B cell (primary cell): ENCODE measurements at regions not wholly inside any gene's neighbourhood (a gene's known extent, or its start where the extent isn't known, plus 50 kb on each side); places are given as distances from the start of the nearest gene placed in this dataset.

ENCODE experiments used
- ATAC-seq: fragments of 200-7000 bp; cut with Tn5 transposase; one replicate; pipeline ENCODE4 v1.10.0; 2021; ENCODE audit warnings: low read depth, mild to moderate bottlenecking, moderate number of reproducible peaks, moderate library complexity
- CTCF ChIA-PET: fragments of 350-600 bp; sonication (Branson Sonifier 250); formaldehyde crosslinking; loops from one replicate; lab custom pipeline; 2021; ENCODE audit warnings: antibody characterized with exemption, inconsistent platforms; lab: Charles Lee
- POLR2A ChIA-PET: fragments of 350-600 bp; sonication (Branson Sonifier 250); formaldehyde crosslinking; loops from one replicate; lab custom pipeline; 2021; ENCODE audit warnings: antibody characterized with exemption; lab: Charles Lee
- DNase-seq: peaks from one replicate; pipeline ENCODE4 v3.0.0; 2013
- H2AFZ ChIP-seq: 2 replicates; pipeline ENCODE4 v1.6.1; 2012; ENCODE audit warnings: mild to moderate bottlenecking, low read depth, low read length; ENCODE audit not compliant: insufficient read depth, poor library complexity, severe bottlenecking
- H3K27ac ChIP-seq, 2 donors: 1 replicate in 1 of 2; 2 replicates in 1 of 2; pipeline ENCODE4 v1.5.1; 2012 to 2013; ENCODE audit warnings: low read length in 2 of 2, mild to moderate bottlenecking in 2 of 2, moderate library complexity in 1 of 2
- H3K27me3 ChIP-seq, 4 experiments: fragments of 200-600 bp in 1 of 4; sonication (generic) in 1 of 4; replicated peaks in 1 of 4; 1 replicate in 2 of 4; 2 replicates in 2 of 4; pipeline versions ENCODE4 v1.6.1 to v1.7.0; 2013 to 2016; ENCODE audit warnings: low read length in 3 of 4, mild to moderate bottlenecking in 2 of 4, mixed read lengths in 1 of 4, moderate library complexity in 1 of 4; ENCODE audit not compliant: insufficient read depth in 4 of 4, control insufficient read depth in 3 of 4; ENCODE audit errors: control extremely low read depth in 1 of 4
- H3K36me3 ChIP-seq, 2 experiments: replicated peaks in 1 of 2; 1 replicate in 1 of 2; 2 replicates in 1 of 2; pipeline versions ENCODE4 v1.6.1 to v1.7.1; 2013; ENCODE audit warnings: low read length in 1 of 2; ENCODE audit not compliant: insufficient read depth in 2 of 2, control insufficient read depth in 1 of 2; ENCODE audit errors: control extremely low read depth in 1 of 2, extremely low read depth in 1 of 2
- H3K4me1 ChIP-seq, 2 donors: fragments of 200-600 bp in 1 of 2; sonication (generic) in 1 of 2; 1 replicate in 1 of 2; 2 replicates in 1 of 2; pipeline versions ENCODE4 v1.5.1 to v1.6.1; 2013 to 2017; ENCODE audit warnings: low read length in 2 of 2; ENCODE audit not compliant: control insufficient read depth in 2 of 2, insufficient read depth in 2 of 2
- H3K4me2 ChIP-seq: replicated peaks from 2 replicates; pipeline ENCODE3; 2012; ENCODE audit warnings: mild to moderate bottlenecking, low read depth, low read length; ENCODE audit not compliant: poor library complexity, severe bottlenecking
- H3K4me3 ChIP-seq, 5 experiments: fragments of 200-600 bp in 1 of 5; sonication (generic) in 1 of 5; 1 replicate in 3 of 5; 2 replicates in 2 of 5; pipeline versions ENCODE4 v1.5.1 to v1.7.0; 2011 to 2016; ENCODE audit warnings: low read length in 4 of 5, mild to moderate bottlenecking in 4 of 5, low read depth in 2 of 5, control low read depth in 1 of 5, moderate library complexity in 1 of 5; ENCODE audit not compliant: insufficient read depth in 1 of 5; ENCODE audit errors: control extremely low read depth in 1 of 5, extremely low read depth in 1 of 5
- H3K79me2 ChIP-seq: fragments of 200-600 bp; sonication (generic); one replicate; pipeline ENCODE4 v1.6.0; 2016; ENCODE audit warnings: low read length; ENCODE audit not compliant: control insufficient read depth, insufficient read depth
- H3K9ac ChIP-seq: fragments of 200-600 bp; sonication (generic); 2 replicates; pipeline ENCODE4 v1.6.1; 2017; ENCODE audit warnings: mild to moderate bottlenecking, low read length, moderate library complexity
- H3K9me3 ChIP-seq, 3 donors: one replicate each; pipeline versions ENCODE4 v1.6.1 to v1.7.1; 2013; ENCODE audit warnings: low read length in 2 of 3; ENCODE audit not compliant: control insufficient read depth in 2 of 3, insufficient read depth in 1 of 3; ENCODE audit errors: control extremely low read depth in 1 of 3
- H4K20me1 ChIP-seq: 2 replicates; pipeline ENCODE4 v1.6.0; 2012; ENCODE audit warnings: mild to moderate bottlenecking, low read length; ENCODE audit not compliant: insufficient read depth, control insufficient read depth, poor library complexity, severe bottlenecking
- H3K27ac Mint-ChIP-seq: one replicate; pipeline ENCODE4 v1.8.0; 2021; ENCODE audit warnings: mixed read lengths
- H3K27me3 Mint-ChIP-seq: one replicate; pipeline ENCODE4 v1.8.0; 2021; ENCODE audit warnings: mixed read lengths
- H3K4me1 Mint-ChIP-seq: one replicate; pipeline ENCODE4 v1.8.0; 2021; ENCODE audit warnings: mixed read lengths
- H3K4me3 Mint-ChIP-seq: one replicate; pipeline ENCODE4 v1.8.0; 2021; ENCODE audit warnings: mixed read lengths
- H3K9me3 Mint-ChIP-seq: one replicate; pipeline ENCODE4 v1.8.0; 2022; ENCODE audit warnings: mixed read lengths; ENCODE audit not compliant: insufficient read depth
- EZH2 ChIP-seq: IDR thresholded peaks from 2 replicates; pipeline ENCODE4 v1.6.1; 2012; ENCODE audit warnings: borderline replicate concordance, low read depth, mild to moderate bottlenecking, moderate library complexity, low read length; ENCODE audit not compliant: insufficient read depth, poor library complexity, severe bottlenecking
- WGBS: methylation state at CpG from one replicate; pipeline ENCODE4 v1.1.5; 2013; ENCODE audit warnings: missing lambda C conversion rate; ENCODE audit not compliant: insufficient coverage; 5-methylcytosine and 5-hydroxymethylcytosine counted together
- intact Hi-C: fragments of 100-400 bp; cut with micrococcal nuclease; formaldehyde crosslinking; loops from one replicate; pipeline ENCODE4 v1.10.0; 2022
- TF ChIP-seq, protein P1 (sequence below): fragments of 200-600 bp; IDR thresholded peaks from one replicate; pipeline ENCODE4 v1.8.0; 2022; ENCODE audit warnings: antibody characterized with exemption, mild to moderate bottlenecking

DNA sequence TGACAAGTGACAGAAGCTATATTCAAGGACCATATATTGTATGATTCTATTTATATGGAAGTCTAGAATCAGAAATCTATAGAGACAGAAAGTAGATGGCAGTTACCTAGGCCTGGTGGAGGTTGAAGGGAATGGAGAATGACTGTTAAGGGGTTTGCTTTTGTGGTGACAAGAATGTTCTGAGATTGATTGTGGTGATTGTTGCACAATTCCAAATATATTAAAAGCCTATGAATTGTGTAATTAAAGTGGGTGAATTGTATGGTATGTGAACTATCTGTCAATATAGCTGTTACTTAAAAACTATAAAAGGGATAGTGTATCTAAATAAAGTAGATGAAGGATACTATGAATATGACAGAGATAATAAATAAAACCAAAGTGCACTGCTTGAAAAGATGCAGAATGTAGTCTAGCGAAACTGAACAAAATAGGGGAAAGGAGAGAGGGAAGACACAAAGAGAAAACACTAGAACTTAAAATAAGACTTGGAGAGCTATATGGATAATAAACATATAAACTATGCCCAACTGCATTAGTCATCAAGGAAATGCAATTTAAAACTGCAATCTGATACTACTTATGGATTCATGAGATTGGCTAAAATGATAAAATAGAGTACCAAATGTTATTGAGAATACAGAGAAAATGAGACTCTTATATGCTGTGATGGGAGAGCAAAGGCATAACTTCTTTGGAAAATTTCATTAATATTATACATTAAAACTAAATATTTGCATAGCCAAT, 82.1 kb upstream of the BANK1 start:
- no peak for ATAC-seq
- Histone ChIP-seq H3K27ac (no peak overlapping the region), H3K4me2 (no peak overlapping the region), H3K4me1 (no peaks in the 10 kb centered on the region), H4K20me1 (no peaks in the 10 kb centered on the region), H3K9ac (no peak overlapping the region), H3K4me3 (no peak overlapping the region), H3K27me3 (no peaks in the 10 kb centered on the region), H2AFZ (no peak overlapping the region), H3K36me3 (no peaks in the 10 kb centered on the region), H3K9me3 (peaks cover 0 to 10% (median 5%) of the 10 kb centered on the region in 3 donors), H3K79me2 (no peaks in the 10 kb centered on the region)
- intact Hi-C loops: loop anchor here (2.0 kb wide), 1 partner anchor 14 kb away; no protein-coding TSS in a partner anchor
- TF ChIP-seq, protein P1, sequence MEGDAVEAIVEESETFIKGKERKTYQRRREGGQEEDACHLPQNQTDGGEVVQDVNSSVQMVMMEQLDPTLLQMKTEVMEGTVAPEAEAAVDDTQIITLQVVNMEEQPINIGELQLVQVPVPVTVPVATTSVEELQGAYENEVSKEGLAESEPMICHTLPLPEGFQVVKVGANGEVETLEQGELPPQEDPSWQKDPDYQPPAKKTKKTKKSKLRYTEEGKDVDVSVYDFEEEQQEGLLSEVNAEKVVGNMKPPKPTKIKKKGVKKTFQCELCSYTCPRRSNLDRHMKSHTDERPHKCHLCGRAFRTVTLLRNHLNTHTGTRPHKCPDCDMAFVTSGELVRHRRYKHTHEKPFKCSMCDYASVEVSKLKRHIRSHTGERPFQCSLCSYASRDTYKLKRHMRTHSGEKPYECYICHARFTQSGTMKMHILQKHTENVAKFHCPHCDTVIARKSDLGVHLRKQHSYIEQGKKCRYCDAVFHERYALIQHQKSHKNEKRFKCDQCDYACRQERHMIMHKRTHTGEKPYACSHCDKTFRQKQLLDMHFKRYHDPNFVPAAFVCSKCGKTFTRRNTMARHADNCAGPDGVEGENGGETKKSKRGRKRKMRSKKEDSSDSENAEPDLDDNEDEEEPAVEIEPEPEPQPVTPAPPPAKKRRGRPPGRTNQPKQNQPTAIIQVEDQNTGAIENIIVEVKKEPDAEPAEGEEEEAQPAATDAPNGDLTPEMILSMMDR: no peak
- TF ChIP-seq EZH2: no peak
- no peak for DNase-seq
- no peaks in the 10 kb centered on the region for H3K27me3 Mint-ChIP-seq
- H3K9me3 Mint-ChIP-seq: peaks cover 4% of the 10 kb centered on the region
- no peak overlapping the region for H3K4me3 Mint-ChIP-seq
- no peak overlapping the region for H3K27ac Mint-ChIP-seq
- no CpG with 5 or more reads among the region's 1 CpG for WGBS
- ChIA-PET CTCF (interaction anchor here (0.9 kb wide), 1 partner anchor 22 kb away, joined by 4 read pairs; no protein-coding TSS in a partner anchor), POLR2A (interaction anchor here (0.6 kb wide), 1 partner anchor 119 kb away, joined by 3 read pairs; no protein-coding TSS in a partner anchor)
- H3K4me1 Mint-ChIP-seq: no peaks in the 10 kb centered on the region

DNA sequence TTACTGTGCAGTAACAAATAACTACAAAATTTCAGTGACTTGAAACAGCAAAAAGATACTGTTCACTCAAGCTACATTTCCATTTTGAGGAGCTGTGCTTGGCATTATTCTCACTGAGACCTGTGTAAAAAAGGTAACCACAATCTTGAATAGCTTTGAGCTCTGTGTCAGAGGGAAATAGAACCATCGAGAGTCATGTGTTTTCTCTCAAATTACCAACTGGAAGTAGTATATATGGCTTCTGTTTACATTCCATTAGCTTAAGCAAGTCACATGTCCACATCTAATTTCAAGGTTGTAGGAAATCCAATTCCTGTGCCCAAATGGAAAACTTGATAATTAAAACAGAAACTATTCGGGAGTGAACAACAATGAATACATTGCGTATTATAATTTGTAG, 82.9 kb upstream of the BANK1 start:
- Histone ChIP-seq H3K4me3 (no peak overlapping the region), H4K20me1 (no peaks in the 10 kb centered on the region), H3K9me3 (peaks cover 0 to 10% (median 5%) of the 10 kb centered on the region in 3 donors), H3K9ac (no peak overlapping the region), H3K4me1 (no peaks in the 10 kb centered on the region), H2AFZ (no peak overlapping the region), H3K27me3 (no peaks in the 10 kb centered on the region), H3K36me3 (no peaks in the 10 kb centered on the region), H3K79me2 (no peaks in the 10 kb centered on the region), H3K4me2 (no peak overlapping the region), H3K27ac (no peak overlapping the region)
- DNase-seq (no peak), ATAC-seq (no peak)
- ChIA-PET CTCF (interaction anchor here (0.9 kb wide), 1 partner anchor 23 kb away, joined by 4 read pairs; no protein-coding TSS in a partner anchor), POLR2A (no interaction called here)
- H3K27me3 Mint-ChIP-seq: no peaks in the 10 kb centered on the region
- TF ChIP-seq, protein P1: no peak
- no peak for TF ChIP-seq EZH2
- H3K27ac Mint-ChIP-seq: no peak overlapping the region
- intact Hi-C loops: no loop called here
- WGBS: no CpG with 5 or more reads among the region's 3 CpGs
- H3K9me3 Mint-ChIP-seq: peaks cover 4% of the 10 kb centered on the region
- no peak overlapping the region for H3K4me3 Mint-ChIP-seq
- no peaks in the 10 kb centered on the region for H3K4me1 Mint-ChIP-seq
